SK-N-MC (cell line): ENCODE measurements at regions not wholly inside any gene's neighbourhood (a gene's known extent, or its start where the extent isn't known, plus 50 kb on each side); places are given as distances from the start of the nearest gene placed in this dataset.

Source experiments
- EZH2 ChIP-seq: fragments of 200-600 bp; sonication (generic); IDR thresholded peaks from one replicate; pipeline ENCODE4 v1.6.1; 2017; ENCODE audit warnings: antibody characterized with exemption
- FOXP2 ChIP-seq: optimal IDR thresholded peaks from 2 replicates; pipeline ENCODE3; 2011; ENCODE audit warnings: mild to moderate bottlenecking, moderate library complexity; ENCODE audit not compliant: insufficient read depth; ENCODE audit errors: extremely low read length, control extremely low read depth
- POLR2AphosphoS5 ChIP-seq: IDR thresholded peaks from 2 replicates; pipeline ENCODE4 v1.6.1; 2012; ENCODE audit warnings: mild to moderate bottlenecking, low read depth, low read length, borderline replicate concordance

GRCh38 chr2:60175290-60175689 lies 378.2 kb downstream of the BCL11A start:
- TF ChIP-seq POLR2AphosphoS5, result no peak
- TF ChIP-seq FOXP2, result no peak
- TF ChIP-seq EZH2, result no peak
